Cardiac fibroblast (primary cell): ENCODE measurements at regions not wholly inside any gene's neighbourhood (a gene's known extent, or its start where the extent isn't known, plus 50 kb on each side); places are given as distances from the start of the nearest gene placed in this dataset.

Experiments used
- DNase-seq, 2 donors: peaks; one replicate each; pipeline versions ENCODE4 v3.0.0 to v3.0.0-alpha.2; 2010; ENCODE audit warnings: low read depth in 2 of 2
- H3K4me3 ChIP-seq, 2 donors: replicated peaks in 1 of 2; 1 replicate in 1 of 2; 2 replicates in 1 of 2; pipeline ENCODE4 v1.5.1; 2011; ENCODE audit warnings: low read depth in 2 of 2, low read length in 2 of 2, mild to moderate bottlenecking in 2 of 2, moderate library complexity in 1 of 2
- TF ChIP-seq, protein P1 (sequence below): IDR thresholded peaks from one replicate; pipeline ENCODE4 v1.5.1; 2011; ENCODE audit warnings: low read depth, mild to moderate bottlenecking, low read length, inconsistent platforms

GRCh38 chr5:91851670-91852069 lies 468.6 kb upstream of the ARRDC3 start:
- TF ChIP-seq, protein P1, sequence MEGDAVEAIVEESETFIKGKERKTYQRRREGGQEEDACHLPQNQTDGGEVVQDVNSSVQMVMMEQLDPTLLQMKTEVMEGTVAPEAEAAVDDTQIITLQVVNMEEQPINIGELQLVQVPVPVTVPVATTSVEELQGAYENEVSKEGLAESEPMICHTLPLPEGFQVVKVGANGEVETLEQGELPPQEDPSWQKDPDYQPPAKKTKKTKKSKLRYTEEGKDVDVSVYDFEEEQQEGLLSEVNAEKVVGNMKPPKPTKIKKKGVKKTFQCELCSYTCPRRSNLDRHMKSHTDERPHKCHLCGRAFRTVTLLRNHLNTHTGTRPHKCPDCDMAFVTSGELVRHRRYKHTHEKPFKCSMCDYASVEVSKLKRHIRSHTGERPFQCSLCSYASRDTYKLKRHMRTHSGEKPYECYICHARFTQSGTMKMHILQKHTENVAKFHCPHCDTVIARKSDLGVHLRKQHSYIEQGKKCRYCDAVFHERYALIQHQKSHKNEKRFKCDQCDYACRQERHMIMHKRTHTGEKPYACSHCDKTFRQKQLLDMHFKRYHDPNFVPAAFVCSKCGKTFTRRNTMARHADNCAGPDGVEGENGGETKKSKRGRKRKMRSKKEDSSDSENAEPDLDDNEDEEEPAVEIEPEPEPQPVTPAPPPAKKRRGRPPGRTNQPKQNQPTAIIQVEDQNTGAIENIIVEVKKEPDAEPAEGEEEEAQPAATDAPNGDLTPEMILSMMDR, result no peak
- no peak for DNase-seq
- no peak overlapping the region for H3K4me3 ChIP-seq

DNA sequence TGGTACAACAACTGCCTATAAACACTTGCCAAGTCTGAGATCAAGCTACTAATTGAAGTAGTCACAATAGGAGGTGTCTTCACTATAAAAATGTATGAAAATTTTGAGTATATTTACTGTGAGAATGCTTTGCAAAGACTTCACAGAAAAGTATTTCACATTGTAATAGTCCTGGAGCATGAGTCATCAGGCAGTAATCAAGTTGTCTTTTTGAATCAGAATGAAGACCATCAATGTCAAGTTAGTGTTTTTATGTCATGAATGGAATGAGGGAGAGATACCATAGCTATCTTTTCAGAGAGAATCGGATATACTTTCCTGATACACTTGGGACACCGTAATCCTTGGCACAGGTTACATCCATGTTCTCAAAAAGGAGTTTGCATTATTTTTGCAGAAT lies 466.9 kb upstream of the ARRDC3 start:
- H3K4me3 ChIP-seq, result no peak overlapping the region
- no peak for DNase-seq
- TF ChIP-seq, protein P1, result no peak

DNA sequence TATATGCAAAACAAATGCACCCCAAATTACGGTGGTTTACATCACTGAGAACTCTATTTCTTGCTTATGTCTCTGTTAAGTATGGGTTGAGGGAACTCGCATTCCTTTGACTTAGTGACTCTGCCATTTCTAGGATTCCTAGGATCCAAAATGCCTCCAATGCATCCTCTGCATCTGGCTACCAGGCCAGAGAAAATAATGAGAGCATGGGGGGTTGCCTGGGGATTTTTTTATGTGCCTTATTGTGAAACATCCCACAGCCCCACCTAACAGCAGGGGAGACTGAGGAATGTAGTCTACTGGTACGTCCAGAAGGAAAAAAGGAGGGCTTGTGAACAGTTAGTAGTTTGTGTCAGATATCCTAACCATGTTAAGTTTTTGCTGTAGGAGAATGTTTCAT lies 466.0 kb upstream of the ARRDC3 start:
- no peak for DNase-seq
- TF ChIP-seq, protein P1, result no peak
- no peak overlapping the region for H3K4me3 ChIP-seq

GRCh38 chr5:91848453-91848852 lies 465.3 kb upstream of the ARRDC3 start:
- peak; percentile 23 to 34 for DNase-seq
- H3K4me3 ChIP-seq, result no peak overlapping the region
- TF ChIP-seq, protein P1, result no peak

GRCh38 chr5:91841423-91841822 lies 458.3 kb upstream of the ARRDC3 start:
- H3K4me3 ChIP-seq, result no peak overlapping the region
- TF ChIP-seq, protein P1, result no peak
- DNase-seq, result no peak

DNA sequence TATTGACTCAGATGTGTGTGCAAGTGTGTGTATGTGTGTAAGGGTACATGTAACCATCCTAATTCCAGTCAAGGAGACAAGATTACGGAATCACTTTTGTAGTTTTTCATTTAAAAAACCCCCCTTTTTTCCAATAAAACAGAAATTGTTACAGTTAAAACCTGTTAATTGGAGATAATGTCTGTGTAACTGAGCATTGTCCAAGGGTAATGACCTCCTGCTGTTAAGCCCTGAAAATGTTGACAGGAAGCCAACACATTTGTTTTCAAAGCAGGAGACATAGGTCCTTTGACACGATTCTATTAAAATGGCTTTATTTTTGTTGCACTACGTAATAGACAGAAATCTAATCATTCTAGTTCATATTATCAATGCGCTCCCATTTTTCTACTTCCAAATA lies 457.3 kb upstream of the ARRDC3 start:
- no peak for DNase-seq
- TF ChIP-seq, protein P1, result no peak

DNA sequence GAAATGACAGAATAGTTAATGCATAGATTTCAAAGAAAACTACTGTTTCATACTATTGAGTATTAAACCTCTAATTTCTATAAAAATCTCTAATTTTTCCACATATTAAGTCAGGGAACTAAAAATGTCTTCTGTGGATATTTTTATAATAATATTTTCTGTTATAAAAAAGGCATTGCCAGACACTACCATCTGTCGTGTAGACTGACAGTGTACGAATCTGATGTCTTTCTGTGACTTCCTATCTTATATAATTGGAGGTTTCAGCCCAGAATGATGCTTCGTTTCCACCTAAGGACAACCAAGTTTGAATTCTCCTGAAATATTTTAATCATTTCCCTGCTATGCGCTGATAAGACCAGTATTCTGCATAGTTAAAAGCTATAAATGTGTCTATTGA lies 456.6 kb upstream of the ARRDC3 start:
- no peak for DNase-seq
- H3K4me3 ChIP-seq, result no peak overlapping the region
- TF ChIP-seq, protein P1, result no peak

More for the DNA sequence above, 457.3 kb upstream of the ARRDC3 start:
- H3K4me3 ChIP-seq, result no peak overlapping the region
